Gastroesophageal sphincter (tissue), 2 donors: ENCODE measurements at regions not wholly inside any gene's neighbourhood (a gene's known extent, or its start where the extent isn't known, plus 50 kb on each side); places are given as distances from the start of the nearest gene placed in this dataset.

Experiments used
- EP300 ChIP-seq: sonication (generic); formaldehyde crosslinking; IDR thresholded peaks from one replicate; pipeline ENCODE4 v1.6.1; 2017; ENCODE audit warnings: antibody characterized with exemption, mild to moderate bottlenecking
- POLR2A ChIP-seq, 2 donors: fragments of 450-650 bp; IDR thresholded peaks; one replicate each; pipeline ENCODE4 v1.6.1; 2017; ENCODE audit warnings: antibody characterized with exemption in 2 of 2, mild to moderate bottlenecking in 2 of 2, moderate library complexity in 1 of 2
- POLR2AphosphoS5 ChIP-seq: sonication (generic); formaldehyde crosslinking; IDR thresholded peaks from one replicate; pipeline ENCODE4 v1.6.1; 2017; ENCODE audit warnings: antibody characterized with exemption

GRCh38 chr2:234666911-234667310, 170.0 kb upstream of the ARL4C start:
- TF ChIP-seq POLR2AphosphoS5: no peak
- TF ChIP-seq POLR2A (IDR thresholded peaks at IDR 0.05): no peak
- TF ChIP-seq EP300: no peak
